ENCODE measurements at regions not wholly inside any gene's neighbourhood (a gene's known extent, or its start where the extent isn't known, plus 50 kb on each side); places are given as distances from the start of the nearest gene placed in this dataset.
"Not testable (repeated sequence)": the region's sequence is repeated elsewhere in the genome, so short reads cannot be mapped to it uniquely, and the experiment has no call there.

- DNase-seq; H3K4me1 Mint-ChIP-seq; H3K27ac Mint-ChIP-seq; H3K4me3 Mint-ChIP-seq; H3K27me3 Mint-ChIP-seq; ATAC-seq; H3K36me3 Mint-ChIP-seq (ENCODE audit: low read depth): not testable (repeated sequence)
- peaks cover 13% of the 10 kb centered on the region for H3K9me3 Mint-ChIP-seq
These were observed 3937.8 kb downstream of the SRGAP2C start for GRCh38 chr1:125122579-125122978.
